ENCODE measurements at regions not wholly inside any gene's neighbourhood (a gene's known extent, or its start where the extent isn't known, plus 50 kb on each side); places are given as distances from the start of the nearest gene placed in this dataset.

GRCh38 chr12:85588221-85588620, 248.0 kb downstream of the RASSF9 start:
- H3K27me3 ChIP-seq (ENCODE audit: insufficient read depth, low read length, poor library complexity, severe bottlenecking), result no peaks in the 10 kb centered on the region
- H3K9ac ChIP-seq (ENCODE audit: low read depth, low read length, poor library complexity, severe bottlenecking), result no peak overlapping the region
- no peaks in the 10 kb centered on the region for H3K9me2 ChIP-seq (replicated peaks; ENCODE audit: low read depth, low read length)
- no peaks in the 10 kb centered on the region for H3K36me3 ChIP-seq (ENCODE audit: insufficient read depth, low read length)
- no peaks in the 10 kb centered on the region for H4K20me1 ChIP-seq (ENCODE audit: insufficient read depth, low read length, poor library complexity, severe bottlenecking)
- H3K4me1 ChIP-seq (ENCODE audit: insufficient read depth, low read length, poor library complexity, severe bottlenecking), result peaks cover 4% of the 10 kb centered on the region
- no peaks in the 10 kb centered on the region for H3F3A ChIP-seq (ENCODE audit: low read depth)
- no peaks in the 10 kb centered on the region for H3K9me3 ChIP-seq (ENCODE audit: insufficient read depth, low read depth, low read length)
- no peak overlapping the region for H2AFZ ChIP-seq (ENCODE audit: low read length)
- H3K79me2 ChIP-seq (ENCODE audit: insufficient read depth, low read length), result no peaks in the 10 kb centered on the region
- TF ChIP-seq EZH2phosphoT487 (IDR thresholded peaks at IDR 0.05; ENCODE audit: borderline replicate concordance), result no peak
- no peak for TF ChIP-seq CTCF (conservative IDR thresholded peaks at IDR 0.05; ENCODE audit: low read length)
- H3K4me2 ChIP-seq (ENCODE audit: low read depth, low read length, poor library complexity, severe bottlenecking), result no peak overlapping the region
- H3K4me3 ChIP-seq (ENCODE audit: low read length, poor library complexity, severe bottlenecking), result no peak overlapping the region

GRCh38 chr12:85600841-85601240, 235.4 kb downstream of the RASSF9 start:
- Histone ChIP-seq H3K9me2 (replicated peaks; ENCODE audit: low read depth, low read length) (no peaks in the 10 kb centered on the region), H3K4me1 (ENCODE audit: insufficient read depth, low read length, poor library complexity, severe bottlenecking) (peaks cover 41% of the 10 kb centered on the region), H3K4me3 (ENCODE audit: low read length, poor library complexity, severe bottlenecking) (no peak overlapping the region), H3K4me2 (ENCODE audit: low read depth, low read length, poor library complexity, severe bottlenecking) (peak overlapping the region; percentile 15), H3K36me3 (ENCODE audit: insufficient read depth, low read length) (no peaks in the 10 kb centered on the region), H3F3A (ENCODE audit: low read depth) (no peaks in the 10 kb centered on the region), H3K27me3 (ENCODE audit: insufficient read depth, low read length, poor library complexity, severe bottlenecking) (no peaks in the 10 kb centered on the region), H4K20me1 (ENCODE audit: insufficient read depth, low read length, poor library complexity, severe bottlenecking) (no peaks in the 10 kb centered on the region), H2AFZ (ENCODE audit: low read length) (no peak overlapping the region), H3K9ac (ENCODE audit: low read depth, low read length, poor library complexity, severe bottlenecking) (no peak overlapping the region), H3K79me2 (ENCODE audit: insufficient read depth, low read length) (no peaks in the 10 kb centered on the region), H3K9me3 (ENCODE audit: insufficient read depth, low read depth, low read length) (peaks cover 13% of the 10 kb centered on the region; the same call in 1 of the 2 replicates)
- no peak for TF ChIP-seq CTCF (conservative IDR thresholded peaks at IDR 0.05; ENCODE audit: low read length)

- peak overlapping the region; percentile 37 for H3K4me2 ChIP-seq (ENCODE audit: low read depth, low read length, poor library complexity, severe bottlenecking)
These were observed 232.7 kb downstream of the RASSF9 start for GRCh38 chr12:85603556-85603955.

More at GRCh38 chr12:85603556-85603955, 232.7 kb downstream of the RASSF9 start:
- Histone ChIP-seq H3K36me3 (ENCODE audit: insufficient read depth, low read length) (no peaks in the 10 kb centered on the region), H2AFZ (ENCODE audit: low read length) (no peak overlapping the region), H3K9me2 (replicated peaks; ENCODE audit: low read depth, low read length) (no peaks in the 10 kb centered on the region), H4K20me1 (ENCODE audit: insufficient read depth, low read length, poor library complexity, severe bottlenecking) (no peaks in the 10 kb centered on the region), H3K79me2 (ENCODE audit: insufficient read depth, low read length) (no peaks in the 10 kb centered on the region), H3K9ac (ENCODE audit: low read depth, low read length, poor library complexity, severe bottlenecking) (peak overlapping the region; percentile 29), H3K27me3 (ENCODE audit: insufficient read depth, low read length, poor library complexity, severe bottlenecking) (no peaks in the 10 kb centered on the region), H3F3A (ENCODE audit: low read depth) (no peaks in the 10 kb centered on the region), H3K4me3 (ENCODE audit: low read length, poor library complexity, severe bottlenecking) (peak overlapping the region; percentile 37), H3K4me1 (ENCODE audit: insufficient read depth, low read length, poor library complexity, severe bottlenecking) (peaks cover 41% of the 10 kb centered on the region), H3K9me3 (ENCODE audit: insufficient read depth, low read depth, low read length) (0 out of 2 replicates have a peak, but pooled peaks cover under 1% of the 10 kb centered on the region)
- TF ChIP-seq EZH2phosphoT487 (IDR thresholded peaks at IDR 0.05; ENCODE audit: borderline replicate concordance) (no peak), CTCF (conservative IDR thresholded peaks at IDR 0.05; ENCODE audit: low read length) (no peak)

All from Loucy (cell line).